GM21737 (cell line): ENCODE measurements at regions not wholly inside any gene's neighbourhood (a gene's known extent, or its start where the extent isn't known, plus 50 kb on each side); places are given as distances from the start of the nearest gene placed in this dataset.
"Not testable (repeated sequence)": the region's sequence is repeated elsewhere in the genome, so short reads cannot be mapped to it uniquely, and the experiment has no call there.

ENCODE experiments used
- ATAC-seq: cut with Tn5 transposase; IDR thresholded peaks from one replicate; pipeline ENCODE4 v1.9.1; 2021; ENCODE audit warnings: mild to moderate bottlenecking, moderate library complexity; ENCODE audit not compliant: unreplicated experiment

DNA sequence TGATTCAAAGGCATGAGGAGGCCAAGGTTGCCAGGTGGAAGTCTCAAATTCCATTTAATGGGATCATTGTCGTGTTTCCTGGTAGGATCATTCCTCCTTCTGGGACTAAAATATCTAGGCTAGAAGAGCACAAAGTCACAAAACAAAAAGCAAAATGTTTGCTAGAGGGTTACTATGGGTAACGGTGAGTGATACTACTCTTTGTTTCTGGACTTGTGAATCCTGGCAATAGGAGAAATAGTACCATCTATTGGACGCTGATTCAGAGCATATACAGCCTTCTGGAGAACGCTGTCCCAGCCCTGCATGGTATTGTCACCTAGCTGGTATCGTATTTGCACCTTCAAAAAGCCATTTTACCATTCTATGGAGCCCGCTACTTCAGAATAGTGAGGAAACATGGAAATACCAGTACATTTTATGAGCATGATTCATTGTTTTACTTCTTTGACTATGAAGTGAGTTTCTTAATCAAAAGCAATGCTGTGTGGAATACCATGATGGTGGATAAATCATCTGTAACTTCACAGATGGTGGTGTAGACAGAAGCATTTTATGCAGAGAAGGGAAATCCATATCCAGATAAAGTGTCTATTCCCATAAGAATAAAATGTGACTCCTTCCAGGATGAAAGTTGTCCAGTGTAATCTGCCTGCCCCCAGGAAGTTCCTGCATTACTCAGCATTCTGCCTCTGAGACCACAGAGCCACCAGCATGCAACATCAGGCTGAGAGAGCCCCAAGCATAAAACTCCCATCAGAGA is 361.0 kb downstream of the ETV1 start:
- ATAC-seq, result no peak

DNA sequence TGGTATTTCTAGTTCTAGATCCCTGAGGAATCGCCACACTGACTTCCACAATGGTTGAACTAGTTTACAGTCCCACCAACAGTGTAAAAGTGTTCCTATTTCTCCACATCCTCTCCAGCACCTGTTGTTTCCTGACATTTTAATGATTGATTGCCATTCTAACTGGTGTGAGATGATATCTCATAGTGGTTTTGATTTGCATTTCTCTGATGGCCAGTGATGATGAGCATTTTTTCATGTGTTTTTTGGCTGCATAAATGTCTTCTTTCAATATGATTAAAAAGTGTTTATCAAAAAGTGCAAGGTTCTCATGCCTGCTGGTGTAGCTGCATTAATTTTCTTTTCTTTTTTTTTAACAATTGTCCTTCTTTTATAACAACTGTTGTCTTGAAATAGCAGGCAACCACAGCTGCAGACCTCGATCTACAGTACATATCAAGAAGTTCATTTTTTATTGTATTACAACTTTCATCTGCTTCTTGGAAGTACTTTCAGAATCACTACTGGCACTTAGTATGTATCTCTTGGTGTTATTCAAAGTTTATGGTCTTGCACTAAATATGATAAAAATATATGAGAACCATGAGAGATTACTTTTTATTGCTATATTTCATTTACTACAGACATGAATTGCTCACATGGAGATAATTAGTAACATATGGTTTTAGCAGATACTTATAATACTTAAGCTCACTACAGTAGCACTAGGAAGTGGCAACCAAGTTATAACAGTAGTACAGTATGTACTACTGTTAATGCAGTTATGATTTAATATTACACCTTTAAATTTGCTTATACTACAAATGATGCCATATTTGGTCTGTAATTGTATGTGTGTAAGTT is 358.0 kb downstream of the ETV1 start:
- not testable (repeated sequence) for ATAC-seq

DNA sequence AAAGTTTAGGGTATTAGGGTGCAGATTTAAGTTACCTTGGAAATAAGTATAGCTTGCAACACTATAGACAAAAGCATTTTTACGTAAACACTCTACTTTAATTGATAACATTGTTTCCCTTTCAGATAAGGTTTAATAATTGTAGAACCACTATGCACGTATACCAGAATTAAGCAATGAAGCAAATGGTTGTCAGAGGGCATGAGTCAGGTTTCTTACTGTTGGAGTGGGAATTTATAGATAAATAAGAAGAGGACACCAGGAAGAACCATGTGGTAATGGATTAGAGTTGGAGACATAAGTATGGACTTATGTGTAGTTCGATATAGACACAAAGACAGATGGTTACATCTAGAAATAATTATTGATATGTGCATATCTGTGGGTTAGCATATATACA is 355.6 kb downstream of the ETV1 start:
- ATAC-seq, result no peak

DNA sequence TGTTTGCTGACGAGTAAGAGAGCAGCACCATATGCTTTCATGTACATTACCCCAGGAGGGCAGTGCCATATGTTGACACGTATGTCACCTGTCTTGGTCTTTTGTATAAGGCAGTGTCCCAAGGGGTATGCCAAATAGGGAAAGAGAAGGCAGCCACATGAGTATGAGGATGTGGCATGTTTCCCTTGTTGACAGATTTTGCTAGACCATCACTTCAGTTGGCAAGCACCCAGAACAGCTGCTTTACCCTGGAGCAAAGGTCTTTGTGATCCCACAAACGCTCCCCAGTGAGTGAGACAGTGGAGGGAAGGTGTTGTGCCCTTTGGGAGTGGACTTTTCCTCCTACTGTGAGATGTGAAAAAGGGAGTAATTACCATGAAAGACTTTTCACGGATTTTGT is 350.1 kb downstream of the ETV1 start:
- no peak for ATAC-seq

DNA sequence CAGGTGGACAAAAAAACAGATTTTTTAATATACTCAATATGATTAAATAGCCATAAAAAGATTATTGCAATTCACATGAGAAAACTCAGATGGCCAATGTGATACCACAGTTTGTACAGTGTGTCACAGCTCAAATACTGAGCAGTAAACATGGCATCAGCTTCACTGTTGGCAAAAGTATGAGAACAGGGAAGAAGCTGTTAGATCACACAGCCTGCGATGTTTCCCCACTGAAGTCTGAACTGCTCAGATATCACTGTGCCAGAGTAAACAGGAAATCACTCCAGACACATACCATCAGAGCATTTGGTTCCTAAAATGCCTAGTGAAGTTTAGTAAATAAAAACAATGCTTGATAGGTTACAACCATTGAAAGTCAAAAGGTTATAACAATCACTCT is 347.8 kb downstream of the ETV1 start:
- no peak for ATAC-seq

DNA sequence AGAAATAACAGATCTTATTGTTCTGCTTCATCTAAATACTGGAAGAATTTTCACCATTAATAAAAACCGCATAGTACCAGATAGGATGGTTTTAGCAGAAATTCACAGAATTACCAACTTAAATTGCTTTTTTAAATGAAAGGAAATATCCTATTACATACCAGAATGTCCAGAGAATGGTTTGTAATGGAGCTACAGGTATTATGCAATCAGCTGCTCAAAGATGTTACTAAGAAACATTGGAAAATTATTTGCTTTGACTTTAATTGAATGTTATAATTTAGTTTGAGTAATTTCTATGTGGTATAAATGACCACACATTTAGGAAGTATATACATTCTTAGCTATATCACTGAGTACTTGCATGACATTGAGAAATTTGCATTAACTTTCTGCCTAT is 338.3 kb downstream of the ETV1 start:
- no peak for ATAC-seq

DNA sequence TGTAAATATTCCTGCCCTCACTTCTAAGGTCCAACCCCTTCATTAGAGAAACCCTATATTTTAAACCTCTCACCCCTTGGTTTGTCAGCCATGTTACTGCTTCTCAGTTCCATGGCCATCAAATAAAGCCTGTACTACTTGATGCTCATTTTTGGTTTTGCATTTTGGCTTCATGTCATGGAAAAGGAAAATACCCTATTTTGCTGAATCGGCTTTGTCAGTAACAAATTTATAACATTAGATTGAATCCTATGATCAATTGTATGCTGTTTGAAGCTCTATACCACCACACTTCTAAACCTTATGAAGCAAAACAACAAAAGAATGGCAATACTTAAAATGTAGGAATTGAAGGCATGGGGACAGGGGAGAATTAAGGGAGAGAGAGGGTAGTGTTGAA is 333.1 kb downstream of the ETV1 start:
- no peak for ATAC-seq

DNA sequence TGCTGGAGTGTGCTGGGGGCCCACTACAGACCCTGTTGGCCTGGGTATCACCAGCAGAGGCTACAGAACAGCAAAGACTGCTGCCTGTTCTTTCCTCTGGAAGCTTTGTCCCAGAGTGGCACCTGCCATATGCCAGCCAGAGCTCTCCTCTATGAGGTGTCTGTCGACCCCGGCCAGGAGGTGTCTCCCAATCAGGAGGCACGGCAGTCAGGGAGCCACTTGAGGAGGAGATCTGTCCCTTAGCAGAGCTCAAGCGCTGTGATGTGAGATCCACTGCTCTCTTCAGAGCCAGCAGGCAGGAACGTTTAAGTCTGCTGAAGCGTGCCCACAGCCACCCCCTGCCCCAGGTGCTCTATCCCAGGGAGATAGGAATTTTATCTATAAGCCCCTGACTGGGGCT is 316.2 kb downstream of the ETV1 start:
- ATAC-seq, result no peak

DNA sequence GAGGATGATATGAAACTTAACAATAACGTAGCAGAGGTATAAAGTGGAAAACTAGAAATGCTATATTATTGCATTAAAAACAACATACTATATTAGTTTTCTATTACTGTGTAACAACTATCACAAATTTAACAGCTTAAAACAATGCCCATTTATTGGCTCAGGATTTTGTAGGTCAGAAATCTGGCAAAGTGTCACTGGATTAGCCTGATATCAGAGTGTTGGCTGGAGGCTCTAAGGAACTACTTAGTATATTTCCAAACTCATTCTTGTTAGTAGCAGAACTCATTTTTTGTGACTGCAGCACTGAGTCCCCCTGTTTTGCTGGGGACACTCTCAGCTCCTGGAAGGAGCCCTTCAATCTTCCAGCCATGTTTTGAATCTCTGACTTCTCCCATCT is 306.8 kb downstream of the ETV1 start:
- no peak for ATAC-seq

DNA sequence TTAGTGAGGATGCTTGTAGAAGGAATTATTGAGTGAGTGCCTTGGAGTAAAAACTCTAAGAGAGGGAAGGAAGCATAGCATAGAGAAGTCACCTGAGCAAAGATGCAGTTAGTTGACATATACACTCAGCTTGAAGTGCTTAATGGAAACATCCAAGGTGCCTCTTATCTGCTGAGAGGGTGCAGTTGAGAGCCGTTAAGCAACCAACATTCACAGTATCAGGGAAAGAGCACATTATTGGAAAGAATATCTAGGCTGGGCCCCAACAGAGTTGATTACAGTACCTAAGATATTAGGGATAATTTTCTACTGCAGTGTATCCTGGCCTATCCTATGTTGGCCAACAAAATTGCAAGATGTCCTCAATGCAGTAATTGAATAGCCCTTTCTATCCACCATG is 302.0 kb downstream of the ETV1 start:
- ATAC-seq, result no peak

DNA sequence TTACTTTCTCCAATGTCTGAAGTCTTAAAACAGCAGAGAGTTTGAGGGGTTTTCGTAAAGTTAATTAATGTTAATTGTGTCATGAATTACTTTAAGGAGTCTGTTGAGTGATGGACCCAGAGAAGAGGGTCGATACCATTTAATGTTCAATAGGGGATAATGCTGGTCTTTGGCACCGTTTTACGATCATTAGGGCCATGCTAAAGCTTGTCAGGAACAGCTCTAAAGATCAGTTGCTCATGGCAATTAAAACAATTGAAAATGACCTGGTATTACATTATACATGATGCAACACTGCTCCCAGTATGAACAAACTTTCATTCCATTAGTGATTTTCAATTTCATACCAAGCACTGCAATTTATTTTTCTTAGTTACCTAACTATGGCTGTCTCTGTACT is 296.9 kb downstream of the ETV1 start:
- ATAC-seq, result no peak

DNA sequence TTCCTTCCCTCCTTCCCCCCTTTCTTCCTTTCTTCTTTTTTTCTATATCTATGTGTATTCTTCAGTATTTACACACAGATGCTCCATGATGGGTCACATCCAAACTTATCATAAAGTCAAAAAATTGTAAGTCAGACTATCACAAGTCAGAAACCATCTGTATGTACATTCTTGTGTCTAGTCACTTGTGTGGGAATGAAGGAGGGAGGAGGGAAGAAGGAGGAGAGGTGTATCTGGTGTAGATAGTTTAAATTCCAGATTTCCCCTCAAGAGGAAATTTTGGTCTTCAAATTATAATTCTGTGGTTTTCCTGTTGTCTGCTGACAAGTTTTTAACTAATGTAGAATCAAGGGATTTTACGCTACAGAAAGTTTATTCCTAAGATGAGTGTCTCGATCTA is 287.2 kb downstream of the ETV1 start:
- no peak for ATAC-seq

DNA sequence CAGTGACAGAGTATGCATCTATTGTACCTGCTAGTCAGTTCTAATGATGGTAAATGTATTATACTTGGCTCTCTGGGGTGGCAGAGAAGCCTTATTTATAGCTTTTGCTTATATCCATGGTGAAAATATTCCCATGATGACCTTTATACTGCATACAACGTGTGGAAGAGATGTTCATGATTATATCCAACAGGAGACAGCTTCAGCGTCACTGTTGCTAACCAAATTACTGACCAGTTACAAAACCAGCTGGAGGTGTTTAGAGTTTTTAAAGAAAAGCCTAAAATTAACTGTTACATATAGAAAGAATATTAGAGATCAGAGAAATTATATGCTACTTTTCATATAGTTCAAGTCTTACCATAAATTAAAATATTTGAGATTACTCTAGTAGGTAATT is 280.8 kb downstream of the ETV1 start:
- no peak for ATAC-seq

DNA sequence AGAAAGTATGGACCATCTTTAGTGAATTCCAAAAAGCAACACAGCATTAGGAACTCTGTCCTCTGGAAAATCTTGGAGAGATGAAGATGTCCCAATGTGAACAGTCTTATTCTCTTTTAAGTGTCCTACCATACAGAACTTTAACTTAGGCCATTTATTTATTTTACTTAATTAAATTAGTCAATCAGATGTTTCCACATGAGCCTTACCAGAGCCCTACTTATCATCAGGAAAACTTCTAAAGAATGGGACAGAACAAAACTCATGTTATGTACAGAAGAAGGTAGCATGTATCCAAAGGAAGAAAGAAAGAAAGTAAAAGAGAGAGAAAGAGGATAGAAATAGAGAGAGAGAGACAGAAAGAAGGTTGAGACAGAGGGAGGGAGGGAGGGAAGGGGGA is 276.4 kb downstream of the ETV1 start:
- ATAC-seq, result no peak

DNA sequence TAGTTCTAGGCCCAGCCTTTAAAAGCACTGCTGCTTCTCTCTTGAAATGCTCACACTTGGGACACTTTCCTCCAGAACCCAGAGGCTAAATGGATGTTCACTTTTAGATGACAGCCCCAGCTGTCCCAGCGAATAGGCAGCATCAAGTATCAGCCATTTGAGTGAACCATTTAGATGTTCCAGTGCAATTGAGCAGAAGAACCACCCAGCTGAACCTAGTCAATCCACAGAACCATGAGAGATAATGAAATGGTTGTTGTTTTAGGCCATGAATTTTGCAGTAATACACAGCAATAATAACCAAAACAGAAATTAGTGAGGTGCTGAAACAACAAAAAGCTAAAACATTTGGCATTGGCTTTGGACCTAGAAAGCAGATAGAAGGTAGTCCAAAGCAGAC is 273.9 kb downstream of the ETV1 start:
- no peak for ATAC-seq

DNA sequence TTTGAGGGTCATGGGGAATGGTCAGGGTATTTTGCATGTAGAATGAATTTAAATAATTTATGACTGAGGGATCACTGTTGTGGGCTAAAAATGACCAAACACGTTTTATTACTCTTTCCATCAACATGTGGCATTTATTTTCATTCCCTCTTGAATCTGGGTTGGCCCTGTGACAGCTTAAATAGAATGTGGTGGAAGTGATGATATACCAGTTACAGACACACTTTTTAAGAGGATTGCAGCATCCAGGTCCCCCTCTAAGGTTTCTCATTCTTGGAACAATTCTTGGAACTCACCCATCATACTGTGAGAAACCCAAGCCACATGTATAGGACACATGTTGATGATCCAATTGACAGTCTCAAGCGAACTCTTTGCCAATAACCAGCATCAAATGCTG is 272.4 kb downstream of the ETV1 start:
- no peak for ATAC-seq

DNA sequence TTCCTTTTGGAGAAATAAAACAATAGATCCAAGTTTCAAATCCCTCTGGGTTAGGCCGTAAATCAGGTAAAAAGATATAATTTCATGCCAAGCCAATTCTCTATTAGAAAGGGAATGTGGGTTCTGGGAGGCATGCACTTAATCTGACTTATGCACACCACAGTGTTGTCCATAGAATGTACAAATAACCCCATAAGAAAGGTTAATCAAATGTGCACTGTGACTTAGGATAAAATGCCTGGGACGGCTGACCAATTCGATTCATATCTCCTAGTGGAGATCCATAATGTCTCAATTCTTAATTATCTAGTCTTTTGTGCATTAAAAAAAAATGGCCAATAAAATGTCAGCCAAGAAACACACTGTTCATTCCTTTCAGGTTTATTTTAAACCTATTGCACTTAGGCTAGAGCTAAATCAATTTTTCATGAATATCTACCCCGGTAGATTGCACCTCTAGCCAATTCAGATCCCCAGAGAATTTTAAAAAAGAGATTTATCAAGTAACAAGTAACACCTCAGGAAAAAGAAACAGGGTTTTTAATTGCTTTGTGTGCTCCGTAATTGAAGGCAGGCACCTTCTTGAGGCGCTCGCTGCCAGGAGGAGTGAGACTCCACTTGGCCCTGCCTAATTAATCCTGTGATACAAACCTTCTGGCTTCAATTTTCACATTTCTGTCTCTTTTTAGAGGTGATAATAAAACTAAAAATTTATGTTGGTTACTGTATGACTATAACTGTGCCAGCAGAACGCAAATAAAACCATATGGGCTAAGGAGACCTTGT is 265.1 kb downstream of the ETV1 start:
- no peak for ATAC-seq

DNA sequence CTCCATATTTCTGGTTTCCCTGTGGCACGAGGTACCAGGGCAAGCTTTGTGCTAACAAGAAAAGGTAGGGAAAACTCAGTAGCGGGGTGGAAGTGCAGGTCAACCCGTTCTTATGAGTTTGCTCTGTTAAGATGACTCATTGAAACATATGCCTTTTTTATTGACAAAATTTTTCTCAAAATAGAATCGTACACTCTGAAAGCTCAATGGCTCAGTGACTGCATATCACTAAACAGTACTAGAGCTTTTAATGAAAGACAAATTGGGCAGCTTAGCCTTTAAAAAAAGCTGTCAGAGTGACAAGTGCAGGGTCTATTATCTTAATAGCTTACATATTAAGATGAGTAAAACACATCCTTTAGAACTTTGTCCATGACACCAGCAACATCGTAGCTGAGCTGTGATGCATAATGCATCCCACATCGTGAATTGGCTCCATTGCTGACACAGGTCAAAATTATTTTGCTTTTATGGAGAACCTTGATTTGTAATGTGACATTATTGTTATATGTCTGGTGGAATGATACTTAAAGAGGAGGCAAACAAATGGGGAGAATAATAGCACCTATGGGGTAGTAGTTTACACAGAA is 264.4 kb downstream of the ETV1 start:
- no peak for ATAC-seq

DNA sequence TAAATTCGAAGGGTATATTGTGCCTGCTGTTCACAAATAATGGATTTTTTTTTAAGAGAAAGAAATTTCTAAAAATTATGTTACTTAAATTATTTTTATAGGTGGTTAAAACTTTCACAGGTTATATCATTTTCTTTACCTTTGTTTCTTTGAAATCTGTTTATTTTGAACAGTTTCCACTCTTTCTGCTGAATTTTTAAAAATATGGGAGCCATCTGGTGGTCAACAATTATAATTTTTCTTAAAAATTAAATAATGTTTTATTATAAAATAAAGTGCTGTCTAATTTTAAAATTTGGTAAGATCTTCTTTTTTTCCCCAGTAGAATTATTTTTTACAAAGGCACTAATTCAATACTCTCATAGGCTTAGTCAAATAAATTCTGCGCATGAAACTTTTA is 263.9 kb downstream of the ETV1 start:
- no peak for ATAC-seq

DNA sequence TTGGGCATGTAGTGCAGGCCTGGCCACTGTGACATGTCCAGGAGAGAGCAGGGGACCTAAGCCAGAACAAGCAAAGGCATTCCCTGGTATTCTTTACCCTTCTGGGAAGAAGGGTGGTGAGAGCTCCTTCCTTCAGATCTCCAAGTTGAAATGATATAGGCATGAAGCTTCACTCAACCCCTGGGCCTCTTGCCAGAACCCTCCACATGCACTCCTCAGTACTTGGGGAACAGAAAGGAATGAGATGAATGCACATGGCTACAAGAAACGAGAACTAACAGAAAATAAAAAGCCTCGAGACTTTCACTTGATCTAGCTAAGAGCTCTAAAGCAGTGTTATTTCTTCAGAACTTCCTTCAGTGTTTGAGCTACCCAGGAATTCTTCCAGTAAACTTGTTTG is 262.2 kb downstream of the ETV1 start:
- no peak for ATAC-seq

DNA sequence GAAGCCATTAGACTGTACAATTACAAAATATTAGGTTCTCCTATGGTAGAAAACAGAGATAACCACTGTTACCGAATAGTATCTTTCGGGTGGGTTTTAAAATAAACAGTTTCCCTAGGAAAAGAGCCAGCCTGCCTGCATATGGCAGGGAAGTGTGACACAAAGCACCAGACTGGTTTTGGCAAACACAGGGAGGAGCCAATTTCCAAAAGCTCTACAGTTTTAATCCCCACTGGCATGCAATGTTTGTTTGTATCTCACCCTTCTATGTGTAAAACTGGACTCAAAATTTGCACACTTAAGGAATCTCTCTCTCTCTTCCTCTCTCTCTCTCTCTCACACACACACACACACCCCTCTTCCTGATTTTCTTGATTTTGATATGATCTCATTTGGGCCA is 261.7 kb downstream of the ETV1 start:
- ATAC-seq, result no peak
